GM21515 (cell line): ENCODE measurements at regions not wholly inside any gene's neighbourhood (a gene's known extent, or its start where the extent isn't known, plus 50 kb on each side); places are given as distances from the start of the nearest gene placed in this dataset.
"Not testable (repeated sequence)": the region's sequence is repeated elsewhere in the genome, so short reads cannot be mapped to it uniquely, and the experiment has no call there.

Experiments
- ATAC-seq: cut with Tn5 transposase; IDR thresholded peaks from one replicate; pipeline ENCODE4 v1.9.1; 2021; ENCODE audit not compliant: unreplicated experiment

DNA sequence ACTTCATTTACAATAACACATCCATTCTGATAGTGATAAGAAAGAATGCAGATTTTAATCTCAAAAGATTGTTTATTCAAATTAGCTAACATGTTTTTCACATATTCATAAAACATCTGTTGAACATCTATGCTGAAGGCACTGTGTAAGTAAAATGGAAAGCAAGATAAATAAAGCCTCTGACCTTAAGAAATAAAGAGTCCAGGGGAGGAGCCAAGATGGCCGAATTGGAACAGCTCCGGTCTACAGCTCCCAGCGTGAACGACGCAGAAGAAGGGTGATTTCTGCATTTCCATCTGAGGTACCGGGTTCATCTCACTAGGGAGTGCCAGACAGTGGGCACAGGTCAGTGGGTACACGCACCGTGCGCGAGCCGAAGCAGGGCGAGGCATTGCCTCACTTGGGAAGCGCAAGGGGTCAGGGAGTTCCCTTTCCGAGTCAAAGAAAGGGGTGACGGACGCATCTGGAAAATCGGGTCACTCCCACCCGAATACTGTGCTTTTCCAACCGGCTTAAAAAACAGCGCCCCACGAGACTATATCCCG lies 336.5 kb downstream of the CETN3 start:
- not testable (repeated sequence) for ATAC-seq

DNA sequence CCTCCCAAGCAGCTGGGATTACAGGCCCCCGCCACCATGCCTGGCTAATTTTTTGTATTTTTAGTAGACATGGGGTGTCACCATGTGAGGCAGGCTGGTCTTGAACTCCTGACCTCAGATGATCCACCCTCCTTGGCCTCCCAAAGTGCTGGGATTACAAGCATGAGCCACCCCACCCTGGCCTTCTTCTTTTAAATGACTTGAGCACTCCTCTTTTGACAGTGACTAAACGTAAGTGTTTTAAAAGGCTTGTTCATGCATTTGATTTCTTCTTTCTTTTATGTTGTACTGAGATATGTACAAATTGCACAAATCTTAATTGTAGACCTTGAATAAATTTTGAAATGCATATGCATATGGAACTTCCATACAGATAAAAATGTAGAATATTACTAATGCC lies 337.9 kb downstream of the CETN3 start:
- no peak for ATAC-seq

DNA sequence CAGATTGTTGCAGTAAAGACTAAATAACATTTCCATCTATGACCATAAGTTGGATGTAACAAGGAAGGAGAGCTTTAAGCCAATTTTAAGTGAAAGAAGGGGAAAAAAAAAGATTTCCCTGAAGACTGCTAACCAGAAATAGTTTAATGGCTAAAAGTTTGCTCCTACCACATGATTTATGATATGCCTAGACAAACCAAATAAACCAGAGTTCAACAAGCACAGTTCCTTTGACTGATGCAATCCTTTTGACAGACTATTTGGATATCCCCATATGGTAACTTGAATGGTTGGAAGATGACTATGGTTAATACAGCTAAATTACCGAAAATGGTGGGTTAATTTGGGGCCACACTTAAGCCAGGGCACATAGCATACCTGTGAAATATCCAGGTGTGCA lies 338.5 kb downstream of the CETN3 start:
- ATAC-seq: no peak

DNA sequence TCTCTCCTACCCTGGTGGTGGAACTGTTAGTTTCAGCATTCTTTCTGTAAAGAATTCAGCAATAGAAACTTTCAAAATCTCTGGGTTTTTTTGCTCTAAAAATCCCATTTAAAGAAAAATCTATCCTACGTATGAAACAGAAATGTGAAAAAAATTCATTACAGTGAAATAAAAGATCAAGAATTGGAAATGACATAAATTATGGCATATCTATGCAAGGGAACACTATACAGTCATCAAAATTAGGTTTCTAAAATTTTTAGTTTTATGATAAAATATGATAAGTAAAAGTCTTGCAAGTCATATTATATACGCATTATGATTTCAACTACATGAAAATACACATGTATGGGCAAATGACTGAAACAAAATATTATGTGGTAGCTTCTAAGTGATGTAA lies 342.6 kb downstream of the CETN3 start:
- no peak for ATAC-seq

DNA sequence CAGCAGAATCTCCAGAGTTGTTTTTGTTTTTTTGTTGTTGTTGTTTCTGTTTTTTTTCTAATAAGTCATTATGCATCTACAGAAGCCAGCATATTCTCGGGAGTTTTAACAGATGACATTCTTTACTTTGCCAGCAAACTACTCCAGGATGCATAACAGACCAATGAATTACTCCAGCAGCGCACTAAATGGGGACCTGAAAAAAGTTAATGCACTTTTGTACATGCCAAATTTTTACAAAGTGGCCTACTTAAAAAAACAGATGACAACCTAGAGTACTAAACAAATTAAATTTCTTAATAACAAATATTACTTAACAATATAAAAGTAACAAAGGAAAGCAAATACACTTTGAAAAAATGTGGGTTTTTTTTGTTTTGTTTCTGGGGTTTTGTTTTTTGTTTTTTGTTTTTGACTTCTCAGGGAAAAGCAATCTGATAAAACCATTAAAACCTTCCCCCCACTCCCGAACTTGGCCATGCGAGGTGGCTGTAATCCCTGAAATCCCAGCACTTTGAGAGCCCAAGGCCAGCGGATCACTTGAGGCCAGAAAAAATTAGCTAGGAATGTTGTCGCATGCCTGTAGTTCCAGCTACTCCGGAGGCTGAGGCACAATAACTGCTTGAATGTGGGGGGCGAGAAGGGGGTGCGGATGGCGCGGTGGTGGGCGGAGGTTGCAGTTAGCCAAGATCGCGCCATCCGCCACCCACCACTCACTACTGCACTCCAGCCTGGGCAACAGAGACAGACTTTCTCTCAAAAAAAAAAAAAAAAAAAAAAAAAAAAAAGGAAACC lies 352.4 kb downstream of the CETN3 start:
- no peak for ATAC-seq

DNA sequence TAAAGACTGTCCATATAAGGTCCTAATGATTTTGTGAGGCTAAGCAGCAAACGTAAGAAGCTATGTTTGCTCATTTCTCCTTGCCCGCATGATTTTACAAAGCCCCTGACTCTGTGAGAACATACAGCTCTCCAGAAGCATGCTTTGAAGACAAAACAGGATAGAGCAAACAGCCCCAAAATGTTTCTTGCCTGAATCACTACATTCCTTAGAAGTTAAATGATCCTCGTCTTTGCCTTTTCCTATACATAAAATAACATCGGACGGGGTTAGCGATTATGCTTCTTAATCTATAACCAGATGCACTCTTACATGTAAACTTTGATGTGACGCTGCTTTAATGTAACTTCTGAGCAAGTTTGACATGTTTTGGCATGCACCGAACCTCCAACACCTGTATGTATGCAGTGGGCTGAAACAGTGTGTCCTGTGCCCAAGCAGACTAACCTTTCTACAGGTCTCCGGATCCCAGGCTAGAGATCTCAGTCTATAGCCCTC lies 353.7 kb downstream of the CETN3 start:
- ATAC-seq: no peak

DNA sequence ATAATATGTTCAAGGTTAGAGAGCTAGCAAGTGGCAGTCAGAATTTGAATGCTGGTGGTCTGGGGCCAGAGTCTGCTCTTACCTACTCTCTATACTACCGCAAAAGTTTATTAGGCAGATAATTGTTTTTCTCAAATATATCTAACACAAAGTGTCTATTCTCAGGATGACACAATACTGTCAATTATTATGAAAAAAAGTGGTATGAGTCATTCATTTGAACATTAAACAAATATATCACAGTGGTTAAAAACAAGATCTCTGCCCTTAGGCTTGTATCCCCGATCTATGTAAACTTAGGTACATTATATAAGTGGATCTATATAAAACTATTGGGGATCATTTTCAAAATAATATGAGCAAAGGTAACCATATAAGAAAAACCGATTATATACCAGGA lies 354.9 kb downstream of the CETN3 start:
- no peak for ATAC-seq

DNA sequence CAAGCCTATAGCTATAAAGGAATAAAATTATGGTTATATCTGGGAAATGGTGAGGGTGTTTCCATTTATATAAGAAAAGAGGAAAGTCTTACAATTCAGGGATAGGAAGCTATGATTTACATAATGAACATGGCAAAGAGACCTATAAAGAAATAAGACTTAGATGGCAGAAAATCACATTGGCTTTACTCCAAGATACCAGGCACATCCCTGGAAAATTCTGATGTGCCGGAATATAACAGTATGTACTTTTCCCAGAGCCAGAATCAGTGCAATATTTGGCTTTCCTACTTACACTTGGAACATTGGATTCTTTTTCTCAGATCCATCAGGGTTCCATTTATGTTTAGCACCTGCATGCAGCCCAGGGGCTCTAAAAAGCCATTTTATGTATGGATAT lies 357.8 kb downstream of the CETN3 start:
- ATAC-seq: no peak

DNA sequence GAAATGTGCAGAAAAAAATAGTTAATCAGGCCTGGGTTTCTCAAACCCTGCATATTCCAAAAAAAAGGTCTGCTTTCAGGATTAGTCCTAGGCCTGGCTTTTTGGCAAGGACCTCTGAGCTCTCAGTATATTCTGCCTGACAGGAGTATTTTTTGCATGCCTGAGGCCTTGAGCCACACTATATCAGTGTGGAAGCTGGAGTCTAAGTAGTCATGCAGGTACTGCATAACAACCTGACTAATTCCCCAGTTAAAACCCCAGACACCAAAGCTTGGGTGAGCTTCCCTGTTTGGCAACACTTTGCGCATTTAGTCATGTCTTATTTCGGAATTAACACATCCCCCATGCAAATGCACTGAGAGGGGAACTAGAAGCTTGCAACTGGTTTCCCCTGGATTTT lies 359.5 kb downstream of the CETN3 start:
- ATAC-seq: no peak

DNA sequence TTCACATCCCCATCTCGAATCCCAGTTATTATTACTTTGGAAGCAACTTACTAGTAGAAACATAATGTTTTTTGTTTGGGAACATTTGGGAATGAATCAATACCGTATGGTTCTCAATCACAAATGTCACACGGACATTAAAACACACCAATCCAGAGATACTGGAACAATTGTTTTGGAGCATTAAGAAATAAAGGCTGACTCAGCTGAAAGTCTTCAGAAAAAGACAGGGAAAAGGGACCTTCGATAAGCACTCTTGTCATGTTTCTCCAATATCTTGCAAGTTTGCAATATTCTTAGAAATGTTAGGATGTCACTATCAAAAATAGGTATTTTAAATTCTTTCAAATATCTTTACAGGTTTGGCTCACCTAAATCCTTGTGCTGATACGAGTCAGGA lies 362.4 kb downstream of the CETN3 start:
- ATAC-seq: no peak

DNA sequence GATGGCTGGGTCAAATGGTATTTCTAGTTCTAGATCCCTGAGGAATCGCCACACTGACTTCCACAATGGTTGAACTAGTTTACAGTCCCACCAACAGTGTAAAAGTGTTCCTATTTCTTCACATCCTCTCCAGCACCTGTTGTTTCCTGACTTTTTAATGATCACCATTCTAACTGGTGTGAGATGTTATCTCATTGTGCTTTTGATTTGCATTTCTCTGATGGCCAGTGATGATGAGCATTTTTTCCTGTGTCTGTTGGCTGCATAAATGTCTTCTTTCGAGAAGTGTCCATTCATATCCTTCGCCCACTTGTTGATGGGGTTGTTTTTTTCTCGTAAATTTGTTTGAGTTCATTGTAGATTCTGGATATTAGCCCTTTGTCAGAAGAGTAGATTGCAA lies 369.5 kb downstream of the CETN3 start:
- ATAC-seq: not testable (repeated sequence)

DNA sequence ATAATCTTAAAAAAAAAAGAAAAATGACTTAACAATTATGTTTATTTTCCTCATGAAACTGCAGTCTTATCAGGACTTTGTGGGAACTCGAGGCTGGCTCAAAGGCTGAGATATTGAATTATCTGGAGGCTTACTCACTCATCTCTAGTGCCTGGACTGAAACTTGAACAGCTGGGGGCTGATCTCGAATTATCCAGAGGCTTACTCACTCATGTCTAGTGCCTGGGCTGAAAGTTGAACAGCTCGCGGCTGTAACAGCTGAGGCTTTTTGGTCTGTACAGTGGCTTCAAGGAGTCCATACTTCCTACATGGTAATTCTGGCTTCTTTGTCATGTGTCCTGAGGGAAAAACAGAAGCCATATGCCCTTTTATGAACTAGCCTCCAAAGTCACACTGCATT lies 371.9 kb downstream of the CETN3 start:
- no peak for ATAC-seq

DNA sequence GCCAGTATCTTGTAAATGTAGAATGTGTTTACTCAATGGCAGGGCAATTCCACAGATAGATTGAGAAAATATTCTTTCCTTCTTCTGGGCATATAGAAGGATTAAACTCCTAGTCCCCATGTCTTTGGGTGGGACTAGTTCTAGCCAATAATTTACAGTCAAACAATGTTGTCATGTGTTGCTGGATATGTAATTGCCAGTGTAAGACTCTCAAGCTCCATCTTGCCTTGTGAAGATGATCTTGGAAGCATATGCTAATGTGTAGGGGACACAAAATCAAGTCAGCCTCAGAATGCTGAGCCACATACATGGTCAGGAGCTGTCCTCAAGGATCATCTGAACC lies 386.9 kb downstream of the CETN3 start:
- no peak for ATAC-seq

DNA sequence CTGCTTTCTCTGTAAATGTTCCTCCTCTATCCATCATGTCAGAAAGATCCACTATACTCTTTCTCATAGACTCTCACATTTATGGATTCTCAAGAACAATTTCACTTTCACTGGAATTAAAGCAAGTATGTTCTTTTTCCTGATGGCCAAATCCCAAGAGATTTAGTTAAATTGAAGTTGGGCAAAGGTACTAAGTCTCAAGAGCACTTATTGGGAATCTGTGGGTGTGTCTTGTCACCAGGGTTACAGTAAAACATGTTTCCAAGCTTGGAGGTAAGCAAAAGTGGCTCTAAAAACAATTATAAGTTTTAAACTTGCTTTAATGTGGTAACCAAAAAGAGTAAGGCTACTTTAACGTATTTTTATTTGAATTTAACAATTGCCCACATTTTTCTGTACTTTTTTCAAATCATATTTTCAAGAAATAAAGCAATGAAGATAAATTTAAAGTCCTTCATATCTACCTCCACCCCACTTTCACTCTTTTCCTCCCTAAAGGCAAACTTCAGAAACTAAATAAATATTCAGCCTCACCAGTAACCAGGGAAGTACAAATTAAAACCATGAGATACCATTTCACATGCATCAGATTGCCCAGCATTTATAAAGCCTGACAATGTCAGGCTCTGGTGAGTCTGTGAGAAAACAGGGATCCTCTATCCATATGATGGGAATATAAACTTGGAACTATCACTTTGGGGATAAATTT lies 387.4 kb downstream of the CETN3 start:
- ATAC-seq: no peak

DNA sequence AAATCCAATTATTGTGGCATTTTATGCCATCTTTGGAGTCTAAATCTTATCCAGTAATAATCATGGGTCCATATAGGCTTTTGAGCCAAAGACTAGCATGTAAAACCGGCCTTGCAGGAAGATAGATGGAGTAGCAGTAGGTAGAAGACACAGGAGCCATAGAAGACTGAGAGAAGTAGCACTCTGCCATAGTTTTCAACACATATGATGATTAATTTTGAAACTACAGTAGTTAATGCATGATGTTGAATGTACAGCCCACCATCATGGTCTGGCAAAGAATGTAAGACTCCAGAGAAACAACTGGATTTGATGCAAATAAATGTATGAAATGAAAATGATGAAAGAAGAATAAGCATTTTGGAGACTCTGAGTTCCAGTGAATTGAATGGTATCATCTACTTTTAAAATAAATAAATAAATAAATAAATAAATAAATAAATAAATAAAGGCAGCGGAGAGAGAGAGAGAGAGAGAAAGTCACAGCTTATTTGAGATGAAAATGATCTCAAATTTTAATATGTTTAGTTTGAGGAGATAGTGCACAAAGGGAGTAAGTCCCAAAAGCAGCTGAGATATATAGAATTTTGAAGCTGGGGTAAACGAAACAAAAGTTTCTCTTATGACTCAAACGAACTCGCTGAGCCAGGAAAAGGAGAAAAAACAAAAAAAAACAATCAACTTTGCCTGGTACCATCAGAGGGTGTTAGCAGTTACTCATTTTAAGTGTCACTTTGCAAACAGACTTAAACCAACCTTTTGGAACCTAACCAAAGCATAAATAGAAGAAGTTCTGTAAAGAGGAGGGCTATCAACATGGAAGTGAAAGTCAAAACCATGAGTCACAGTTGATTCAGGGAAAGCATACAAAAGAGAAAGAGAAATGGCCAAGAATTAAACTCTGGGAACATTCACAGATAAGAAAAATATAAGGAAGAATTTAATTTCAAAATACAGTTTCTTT lies 388.7 kb downstream of the CETN3 start:
- peak; percentile 92 for ATAC-seq

DNA sequence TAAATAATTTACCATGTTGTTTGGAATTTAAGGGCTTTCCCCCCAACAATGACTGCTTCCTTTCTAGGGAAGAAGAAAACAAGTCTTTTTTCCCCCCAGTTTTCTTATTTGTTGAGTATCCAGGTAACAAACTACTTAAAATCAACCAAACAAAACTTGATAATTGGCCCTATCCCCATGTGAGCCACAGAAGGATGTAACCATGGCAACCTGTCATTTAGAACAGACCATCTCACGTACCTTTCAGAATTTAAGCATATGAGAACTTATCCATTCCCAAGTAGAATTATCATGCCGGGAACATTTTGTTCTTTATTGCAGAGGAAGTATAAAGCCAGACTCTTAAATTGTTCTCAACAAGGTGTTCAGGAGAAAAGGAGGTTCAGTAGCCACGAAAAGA lies 392.3 kb downstream of the CETN3 start:
- no peak for ATAC-seq

DNA sequence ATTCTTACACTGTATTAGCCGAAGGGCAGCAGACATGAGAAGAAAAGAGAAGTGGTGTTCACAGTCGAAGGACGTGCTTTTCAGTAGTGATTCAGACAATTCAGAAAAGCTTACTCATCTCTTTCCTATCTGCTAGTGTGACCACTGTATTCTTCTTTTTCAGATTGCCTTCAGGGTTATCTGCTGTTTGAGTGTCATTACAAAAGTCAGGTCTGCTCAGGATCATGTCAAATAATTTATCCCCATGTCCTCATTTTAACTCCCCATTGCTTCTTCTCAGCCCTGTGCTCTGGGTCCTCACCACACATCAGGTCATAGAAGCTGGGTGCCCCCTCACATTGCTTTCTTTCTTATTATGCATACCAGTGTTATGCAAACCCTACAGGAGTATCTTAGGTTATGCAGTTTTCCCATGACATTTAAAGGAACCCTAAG lies 394.0 kb downstream of the CETN3 start:
- ATAC-seq: peak; percentile 85

DNA sequence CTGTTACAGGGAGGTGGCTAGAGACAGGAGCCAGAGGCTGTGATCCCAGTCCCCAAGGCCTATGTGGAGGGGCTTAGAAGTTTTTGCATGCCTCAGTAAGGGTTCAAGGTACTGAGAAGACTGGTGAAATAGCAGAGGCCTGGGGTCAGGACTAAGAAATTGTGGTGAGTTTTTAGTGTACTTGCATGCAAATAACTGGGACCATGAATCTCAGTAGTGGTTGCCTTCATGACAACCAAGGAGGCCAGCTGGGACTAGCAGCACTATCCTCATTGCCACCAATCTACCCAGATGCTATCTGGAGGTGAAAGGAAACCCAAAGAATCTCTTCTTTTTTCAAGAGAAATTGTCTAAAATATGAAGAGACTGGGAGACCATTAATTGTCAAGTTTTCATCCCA lies 395.1 kb downstream of the CETN3 start:
- ATAC-seq: peak; percentile 86

DNA sequence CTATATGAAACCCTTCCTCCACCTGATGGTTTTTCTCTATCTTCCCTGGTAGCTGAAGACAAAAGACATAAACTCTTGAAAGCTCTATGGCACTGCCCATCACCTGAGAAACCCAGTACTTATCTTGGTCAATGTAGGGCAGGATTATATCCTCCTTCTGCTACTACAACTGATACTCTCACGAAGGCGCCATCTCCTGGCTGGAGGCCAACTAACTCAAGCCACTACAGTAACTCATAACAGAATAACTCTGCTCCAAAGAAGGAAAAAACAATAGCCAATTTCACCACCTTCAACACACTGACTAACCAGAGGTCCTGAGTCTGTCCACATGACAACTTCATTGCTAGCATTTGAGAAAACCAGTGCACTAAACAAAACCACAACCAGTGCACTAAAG lies 409.2 kb downstream of the CETN3 start:
- no peak for ATAC-seq

DNA sequence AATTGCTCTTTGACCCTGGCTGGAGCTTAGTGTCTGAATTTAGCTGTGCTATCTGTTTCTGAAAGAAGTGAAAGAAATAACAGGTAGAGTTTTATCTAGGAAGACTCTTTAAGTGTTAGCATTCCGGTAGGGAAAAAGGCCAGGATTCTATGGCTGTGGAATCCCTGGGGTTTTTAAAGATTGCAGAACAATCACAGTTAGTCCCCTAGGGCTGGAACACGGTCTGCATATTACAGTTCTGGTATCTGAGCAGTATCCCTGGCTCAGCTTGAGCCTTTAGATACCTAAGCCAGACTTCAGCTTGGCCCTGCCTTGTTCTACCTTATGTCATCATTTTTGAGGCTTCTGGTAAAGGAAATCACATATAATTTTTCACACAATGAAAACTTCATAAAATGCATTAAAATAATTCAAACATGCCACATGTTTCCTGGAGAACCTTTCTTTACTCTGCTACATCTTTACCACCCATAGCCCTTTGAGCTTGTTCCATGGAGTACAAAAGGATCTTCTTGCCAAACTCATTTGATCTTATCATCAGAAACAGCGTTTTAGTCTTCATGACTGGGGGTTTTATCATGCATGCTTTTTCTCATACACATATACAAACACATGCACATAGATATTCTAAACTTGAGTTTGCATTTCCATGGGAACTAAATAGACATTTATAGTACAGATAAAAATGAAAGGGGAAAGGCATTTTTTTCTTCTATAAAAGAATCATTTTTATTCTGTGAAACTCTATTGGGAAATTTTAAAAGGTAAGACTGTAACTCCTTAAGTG lies 410.8 kb downstream of the CETN3 start:
- ATAC-seq: no peak
